GM21447 (cell line): ENCODE measurements at regions not wholly inside any gene's neighbourhood (a gene's known extent, or its start where the extent isn't known, plus 50 kb on each side); places are given as distances from the start of the nearest gene placed in this dataset.

ENCODE experiments used
- ATAC-seq: cut with Tn5 transposase; IDR thresholded peaks from one replicate; pipeline ENCODE4 v1.9.1; 2021; ENCODE audit not compliant: unreplicated experiment

- ATAC-seq, result no peak
These were observed 443.0 kb upstream of the CCL2 start for GRCh38 chr17:33811984-33812577.

GRCh38 chr17:33814852-33815251 lies 440.2 kb upstream of the CCL2 start:
- ATAC-seq, result no peak

- ATAC-seq, result no peak
These were observed 439.0 kb upstream of the CCL2 start for GRCh38 chr17:33816036-33816435.

- no peak for ATAC-seq
These were observed 438.1 kb upstream of the CCL2 start for GRCh38 chr17:33816842-33817617.

GRCh38 chr17:33819539-33819938 lies 435.5 kb upstream of the CCL2 start:
- no peak for ATAC-seq

- no peak for ATAC-seq
These were observed 422.8 kb upstream of the CCL2 start for GRCh38 chr17:33832262-33832661.

GRCh38 chr17:33837281-33837680 lies 417.8 kb upstream of the CCL2 start:
- ATAC-seq, result no peak

GRCh38 chr17:33838281-33838680 lies 416.8 kb upstream of the CCL2 start:
- no peak for ATAC-seq

- no peak for ATAC-seq
These were observed 407.2 kb upstream of the CCL2 start for GRCh38 chr17:33847900-33848299.

- ATAC-seq, result no peak
These were observed 406.7 kb upstream of the CCL2 start for GRCh38 chr17:33848433-33848832.

GRCh38 chr17:33854596-33854995 lies 400.5 kb upstream of the CCL2 start:
- no peak for ATAC-seq

- no peak for ATAC-seq
These were observed 397.0 kb upstream of the CCL2 start for GRCh38 chr17:33858121-33858520.

GRCh38 chr17:33858682-33859081 lies 396.4 kb upstream of the CCL2 start:
- ATAC-seq, result no peak

GRCh38 chr17:33862772-33863602 lies 392.1 kb upstream of the CCL2 start:
- ATAC-seq, result no peak

- no peak for ATAC-seq
These were observed 390.3 kb upstream of the CCL2 start for GRCh38 chr17:33864758-33865229.

- no peak for ATAC-seq
These were observed 386.2 kb upstream of the CCL2 start for GRCh38 chr17:33868899-33869298.

- no peak for ATAC-seq
These were observed 384.1 kb upstream of the CCL2 start for GRCh38 chr17:33870936-33871335.

- no peak for ATAC-seq
These were observed 383.2 kb upstream of the CCL2 start for GRCh38 chr17:33871720-33872540.

GRCh38 chr17:33873201-33873617 lies 381.9 kb upstream of the CCL2 start:
- no peak for ATAC-seq

GRCh38 chr17:33874617-33875060 lies 380.4 kb upstream of the CCL2 start:
- no peak for ATAC-seq

- ATAC-seq, result no peak
These were observed 379.1 kb upstream of the CCL2 start for GRCh38 chr17:33875973-33876372.
